ENCODE measurements at regions not wholly inside any gene's neighbourhood (a gene's known extent, or its start where the extent isn't known, plus 50 kb on each side); places are given as distances from the start of the nearest gene placed in this dataset.

GRCh38 chr14:51498411-51499227 is 153.1 kb upstream of the FRMD6 start:
- POLR2A ChIA-PET: no interaction called here
- CTCF ChIA-PET: no interaction called here
- TF ChIP-seq CTCF (IDR thresholded peaks at IDR 0.05; ENCODE audit: control extremely low read depth, extremely low read depth, low read depth, missing control alignments): no peak
- no peak for DNase-seq (ENCODE audit: extremely low spot score)

GRCh38 chr14:51500776-51501175 is 150.9 kb upstream of the FRMD6 start:
- POLR2A ChIA-PET: no interaction called here
- CTCF ChIA-PET: interaction anchor here (0.9 to 1.4 kb wide), 3 partner anchors 21 to 234 kb away, joined by 3 read pairs; no protein-coding TSS in a partner anchor
- TF ChIP-seq CTCF (IDR thresholded peaks at IDR 0.05; ENCODE audit: control extremely low read depth, extremely low read depth, low read depth, missing control alignments): no peak
- DNase-seq (ENCODE audit: extremely low spot score): no peak

GRCh38 chr14:51501746-51502145 is 150.0 kb upstream of the FRMD6 start:
- no peak for DNase-seq (ENCODE audit: extremely low spot score)
- ChIA-PET POLR2A (no interaction called here), CTCF (interaction anchor here (1.2 kb wide), 1 partner anchor 18 kb away, joined by 3 read pairs; no protein-coding TSS in a partner anchor)
- no peak for TF ChIP-seq CTCF (IDR thresholded peaks at IDR 0.05; ENCODE audit: control extremely low read depth, extremely low read depth, low read depth, missing control alignments)

- no peak for TF ChIP-seq CTCF (IDR thresholded peaks at IDR 0.05; ENCODE audit: control extremely low read depth, extremely low read depth, low read depth, missing control alignments)
- CTCF ChIA-PET: interaction anchor here (0.8 to 1.4 kb wide), 3 partner anchors 9 to 17 kb away, joined by 3 to 4 read pairs (median 3); no protein-coding TSS in a partner anchor
- no peak for DNase-seq (ENCODE audit: extremely low spot score)
- POLR2A ChIA-PET: no interaction called here
These were observed 147.0 kb upstream of the FRMD6 start for GRCh38 chr14:51504669-51505068.

- DNase-seq (ENCODE audit: extremely low spot score): no peak
- CTCF ChIA-PET: interaction anchor here (1.4 to 1.8 kb wide), 2 partner anchors 14 to 46 kb away, joined by 3 to 9 read pairs; no protein-coding TSS in a partner anchor
These were observed 144.2 kb upstream of the FRMD6 start for GRCh38 chr14:51507511-51507905.

More at GRCh38 chr14:51507511-51507905, 144.2 kb upstream of the FRMD6 start:
- POLR2A ChIA-PET: no interaction called here
- TF ChIP-seq CTCF (IDR thresholded peaks at IDR 0.05; ENCODE audit: control extremely low read depth, extremely low read depth, low read depth, missing control alignments): no peak
